CD4-positive, alpha-beta T cell treated with Interleukin-6 at 100 ng/mL for 8 hours (primary cell): ENCODE measurements at regions not wholly inside any gene's neighbourhood (a gene's known extent, or its start where the extent isn't known, plus 50 kb on each side); places are given as distances from the start of the nearest gene placed in this dataset.
"Not testable (repeated sequence)": the region's sequence is repeated elsewhere in the genome, so short reads cannot be mapped to it uniquely, and the experiment has no call there.

Experiments used
- DNase-seq: peaks from one replicate; pipeline ENCODE4 v3.0.0-alpha.2; 2020; ENCODE audit warnings: mixed read lengths, low spot score

DNA sequence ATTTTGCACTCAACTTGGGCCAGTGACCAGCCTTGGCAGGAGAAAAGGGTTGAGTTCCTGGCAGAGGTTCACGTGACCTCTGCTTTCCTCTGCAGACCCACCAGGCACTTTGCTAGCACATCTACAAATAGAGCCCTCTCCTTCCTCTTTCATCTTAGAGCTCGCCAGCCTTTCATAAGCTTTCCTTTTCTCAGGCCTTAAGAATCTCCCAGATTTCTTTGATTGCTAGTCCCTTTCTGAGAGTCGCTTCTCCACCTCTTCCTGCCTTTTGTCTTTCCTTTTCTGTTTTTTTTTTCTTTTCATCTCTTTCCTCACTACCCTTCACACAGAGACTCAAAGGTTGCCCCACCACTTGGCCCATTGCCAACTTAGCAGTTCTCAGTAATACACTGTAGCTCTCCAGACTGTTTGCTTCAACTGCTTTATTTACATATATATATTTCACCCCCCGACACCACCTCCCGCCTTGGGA is 375.7 kb upstream of the SPRY2 start:
- no peak for DNase-seq

DNA sequence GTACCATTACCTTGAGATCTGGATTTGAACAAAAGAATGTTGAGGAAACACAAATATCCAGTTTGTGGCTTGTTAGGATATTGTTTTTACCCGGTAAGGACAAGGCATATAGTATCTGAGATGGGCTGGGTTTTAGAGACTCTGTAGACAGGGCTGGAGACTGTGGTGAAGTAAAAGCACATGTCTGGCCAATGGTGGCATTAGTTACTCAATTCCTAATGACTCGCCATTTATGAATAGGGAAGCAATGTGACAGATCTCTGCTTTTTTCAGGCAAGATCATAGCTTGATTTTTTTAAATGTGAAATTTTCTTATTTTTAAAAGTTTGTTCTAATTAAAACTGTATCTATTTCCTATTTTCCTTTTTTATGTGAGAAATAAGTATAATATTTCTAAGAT is 371.1 kb upstream of the SPRY2 start:
- DNase-seq = no peak

DNA sequence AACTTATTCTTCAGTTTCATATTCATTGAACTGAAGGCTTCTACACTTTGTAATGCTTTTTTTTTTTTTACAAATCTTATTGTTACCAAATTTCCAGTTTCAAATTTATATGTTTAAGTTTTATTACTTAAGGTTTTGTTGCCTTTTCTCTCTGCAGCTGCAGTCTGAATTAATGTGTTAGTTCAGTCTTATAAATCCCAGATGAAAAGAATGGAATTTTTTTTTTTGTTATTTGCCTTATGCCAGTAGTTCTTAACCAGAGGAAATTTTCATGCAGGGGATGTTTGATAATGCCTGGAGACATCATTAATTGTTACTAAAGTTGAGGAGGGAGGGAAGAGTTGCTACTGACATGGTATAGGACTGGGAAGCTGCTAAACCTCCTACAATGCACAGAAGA is 367.9 kb upstream of the SPRY2 start:
- no peak for DNase-seq

GRCh38 chr13:80707000-80707983 is 366.4 kb upstream of the SPRY2 start:
- no peak for DNase-seq

GRCh38 chr13:80706164-80706471 is 365.2 kb upstream of the SPRY2 start:
- DNase-seq = no peak

- DNase-seq = no peak
These were observed 364.6 kb upstream of the SPRY2 start for GRCh38 chr13:80705371-80706163.

- DNase-seq = no peak
These were observed 363.4 kb upstream of the SPRY2 start for GRCh38 chr13:80704369-80704768.

DNA sequence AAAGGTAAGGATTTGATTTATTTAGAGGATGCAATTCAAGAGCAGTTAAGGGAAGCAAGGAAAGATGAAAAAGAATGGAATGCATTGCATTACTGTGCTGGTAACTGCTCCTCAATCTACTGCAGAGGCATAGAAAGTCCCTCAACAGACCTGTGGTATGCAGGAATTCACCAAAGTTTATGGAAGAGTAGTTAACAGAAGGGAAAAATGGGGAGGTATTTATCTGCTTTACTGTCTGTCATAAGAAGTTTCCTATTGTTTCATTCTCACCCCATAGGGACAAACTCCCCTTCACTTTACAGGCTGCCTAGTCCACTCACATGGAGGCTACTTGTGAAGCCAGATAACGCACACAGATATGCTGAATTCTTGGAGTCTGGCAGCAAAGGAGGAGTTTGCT is 354.9 kb upstream of the SPRY2 start:
- DNase-seq = no peak

DNA sequence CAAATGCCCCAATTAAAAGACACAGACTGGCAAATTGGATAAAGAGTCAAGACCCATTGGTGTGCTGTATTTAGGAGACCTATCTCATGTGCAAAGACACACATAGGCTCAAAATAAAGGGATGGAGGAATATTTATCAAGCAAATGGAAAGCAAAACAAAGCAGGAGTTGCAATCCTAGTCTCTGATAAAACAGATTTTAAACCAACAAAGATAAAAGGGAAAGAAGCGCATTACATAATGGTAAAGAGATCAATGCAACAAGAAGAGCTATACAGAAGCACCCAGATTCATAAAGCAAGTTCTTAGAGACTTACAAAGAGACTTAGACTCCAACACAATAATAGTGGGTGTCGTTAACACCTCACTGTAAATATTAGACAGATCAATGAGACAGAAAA is 350.9 kb upstream of the SPRY2 start:
- not testable (repeated sequence) for DNase-seq

- no peak for DNase-seq
These were observed 349.3 kb upstream of the SPRY2 start for GRCh38 chr13:80690208-80690607.

DNA sequence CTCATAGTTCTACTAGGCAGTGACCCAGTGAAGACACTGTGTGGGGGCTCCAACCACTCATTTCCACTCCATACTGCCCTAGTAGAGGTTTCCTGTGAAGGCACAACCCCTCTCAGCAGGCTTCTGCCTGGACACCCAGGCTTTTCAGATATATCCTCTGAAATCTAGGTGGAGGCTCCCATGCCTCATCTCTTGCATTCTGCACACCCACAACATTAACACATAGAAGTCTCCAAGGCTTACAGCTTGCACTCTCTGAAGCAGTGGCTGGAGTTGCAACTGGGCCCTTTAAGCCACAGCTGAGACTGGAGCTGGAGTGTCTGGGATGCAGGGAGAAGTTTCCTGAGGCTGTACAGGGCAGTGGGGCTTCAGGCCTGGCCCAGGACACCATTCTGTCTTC is 347.7 kb upstream of the SPRY2 start:
- no peak for DNase-seq

GRCh38 chr13:80685942-80686341 is 345.0 kb upstream of the SPRY2 start:
- DNase-seq = no peak

GRCh38 chr13:80684217-80684991 is 343.5 kb upstream of the SPRY2 start:
- no peak for DNase-seq

GRCh38 chr13:80680786-80681366 is 339.9 kb upstream of the SPRY2 start:
- DNase-seq = no peak

- DNase-seq = no peak
These were observed 338.5 kb upstream of the SPRY2 start for GRCh38 chr13:80679423-80679822.

- no peak for DNase-seq
These were observed 336.3 kb upstream of the SPRY2 start for GRCh38 chr13:80677227-80677626.

- DNase-seq = not testable (repeated sequence)
These were observed 334.5 kb upstream of the SPRY2 start for GRCh38 chr13:80675442-80675841.

GRCh38 chr13:80671773-80672172 is 330.8 kb upstream of the SPRY2 start:
- no peak for DNase-seq

- DNase-seq = no peak
These were observed 328.2 kb upstream of the SPRY2 start for GRCh38 chr13:80669112-80669511.

GRCh38 chr13:80668452-80668851 is 327.5 kb upstream of the SPRY2 start:
- no peak for DNase-seq

DNA sequence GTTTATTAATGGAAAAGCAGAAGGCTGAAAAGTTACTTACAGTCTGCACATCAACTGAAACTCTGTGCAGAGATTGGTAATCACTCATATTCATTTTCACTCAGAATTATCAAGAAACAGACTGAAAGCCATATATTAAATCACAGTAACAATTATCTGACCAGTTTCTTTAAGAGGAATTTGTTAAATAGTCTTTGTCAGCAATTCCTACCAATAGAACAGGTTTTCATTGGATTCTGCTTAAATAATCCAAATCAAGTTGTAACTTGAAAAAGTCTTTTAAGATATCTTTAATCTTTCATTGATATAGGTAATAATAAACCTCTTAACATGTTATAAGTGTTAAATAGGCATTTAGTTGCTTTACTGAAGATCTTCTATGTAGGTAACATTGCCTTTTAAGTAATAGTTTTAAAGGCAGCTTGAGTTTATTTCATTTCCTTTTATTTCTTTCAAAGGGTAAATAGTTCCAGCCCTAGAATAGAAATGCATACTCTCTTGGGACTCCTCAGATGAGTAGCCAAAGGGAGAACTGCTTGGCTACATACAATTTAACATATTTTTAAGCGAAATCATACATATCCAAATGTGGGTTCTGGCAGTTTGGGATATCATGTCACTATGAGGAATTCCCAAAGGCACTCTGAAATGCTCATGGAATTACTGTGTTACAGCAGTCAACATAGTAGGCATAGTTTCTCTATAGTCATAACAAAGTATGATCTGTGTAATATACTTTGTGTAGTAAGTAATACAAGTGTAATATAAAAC is 326.0 kb upstream of the SPRY2 start:
- no peak for DNase-seq
